CD14-positive monocyte (primary cell): ENCODE measurements at regions not wholly inside any gene's neighbourhood (a gene's known extent, or its start where the extent isn't known, plus 50 kb on each side); places are given as distances from the start of the nearest gene placed in this dataset.

Experiments used
- DNase-seq, 3 donors: peaks; one replicate each; pipeline ENCODE4 v3.0.0-alpha.2; 2011 to 2022
- H2AFZ ChIP-seq: 2 replicates; pipeline ENCODE4 v1.6.0; 2012; ENCODE audit warnings: mild to moderate bottlenecking, low read depth, low read length, inconsistent platforms; ENCODE audit not compliant: insufficient read depth, poor library complexity, severe bottlenecking
- H3K27ac ChIP-seq, 2 donors: 1 replicate in 1 of 2; 2 replicates in 1 of 2; pipeline ENCODE4 v1.5.1; 2012 to 2013; ENCODE audit warnings: low read length in 2 of 2, control low read depth in 1 of 2, inconsistent platforms in 1 of 2, low read depth in 1 of 2, mild to moderate bottlenecking in 1 of 2
- H3K27me3 ChIP-seq, 2 donors: one replicate each; pipeline versions ENCODE4 v1.6.0 to v1.6.1; 2011 to 2013; ENCODE audit warnings: low read length in 2 of 2; ENCODE audit not compliant: control insufficient read depth in 2 of 2, insufficient read depth in 2 of 2
- H3K36me3 ChIP-seq, 2 donors: replicated peaks in 1 of 2; 1 replicate in 1 of 2; 2 replicates in 1 of 2; pipeline versions ENCODE4 v1.5.1 to v1.6.1; 2012 to 2013; ENCODE audit warnings: low read length in 2 of 2, control low read depth in 1 of 2, inconsistent platforms in 1 of 2, mild to moderate bottlenecking in 1 of 2; ENCODE audit not compliant: insufficient read depth in 2 of 2, control insufficient read depth in 1 of 2
- H3K4me1 ChIP-seq, 2 donors: 1 replicate in 1 of 2; 2 replicates in 1 of 2; pipeline versions ENCODE4 v1.5.1 to v1.6.1; 2012 to 2013; ENCODE audit warnings: low read length in 2 of 2, control low read depth in 1 of 2, inconsistent platforms in 1 of 2, mild to moderate bottlenecking in 1 of 2, moderate library complexity in 1 of 2; ENCODE audit not compliant: insufficient read depth in 2 of 2, control insufficient read depth in 1 of 2
- H3K4me2 ChIP-seq: replicated peaks from 2 replicates; pipeline ENCODE3; 2012; ENCODE audit warnings: low read length, moderate library complexity, mild to moderate bottlenecking; ENCODE audit not compliant: poor library complexity, severe bottlenecking; ENCODE audit errors: extremely low read depth
- H3K4me3 ChIP-seq, 3 experiments: fragments of 200-600 bp in 1 of 3; sonication (generic) in 1 of 3; replicated peaks in 1 of 3; 1 replicate in 2 of 3; 2 replicates in 1 of 3; pipeline ENCODE4 v1.5.1; 2011 to 2013; ENCODE audit warnings: low read length in 3 of 3, mild to moderate bottlenecking in 3 of 3, control low read depth in 2 of 3, low read depth in 2 of 3, inconsistent platforms in 1 of 3, moderate library complexity in 1 of 3
- H3K79me2 ChIP-seq: 2 replicates; pipeline ENCODE4 v1.6.0; 2012; ENCODE audit warnings: mild to moderate bottlenecking, control low read depth, inconsistent platforms, low read length, moderate library complexity; ENCODE audit not compliant: insufficient read depth
- H3K9ac ChIP-seq: 2 replicates; pipeline ENCODE4 v1.6.0; 2017; ENCODE audit warnings: low read length, mild to moderate bottlenecking; ENCODE audit not compliant: insufficient read depth, poor library complexity, severe bottlenecking
- H3K9me3 ChIP-seq, 2 donors: replicated peaks in 1 of 2; 1 replicate in 1 of 2; 2 replicates in 1 of 2; pipeline versions ENCODE4 v1.5.1 to v1.6.1; 2012 to 2013; ENCODE audit warnings: low read length in 2 of 2, control low read depth in 1 of 2; ENCODE audit not compliant: control insufficient read depth in 1 of 2, insufficient read depth in 1 of 2
- H4K20me1 ChIP-seq: 2 replicates; pipeline ENCODE4 v1.6.0; 2012; ENCODE audit warnings: mild to moderate bottlenecking, low read length, control low read depth, moderate library complexity; ENCODE audit not compliant: insufficient read depth
- H3K27ac Mint-ChIP-seq, 7 donors: one replicate each; pipeline ENCODE4 v1.8.0; 2020; ENCODE audit warnings: mild to moderate bottlenecking in 7 of 7, mixed read lengths in 7 of 7, moderate library complexity in 6 of 7, inconsistent platforms in 2 of 7
- H3K27me3 Mint-ChIP-seq, 3 donors: one replicate each; pipeline ENCODE4 v1.8.0; 2021 to 2022; ENCODE audit warnings: low read depth in 3 of 3, mild to moderate bottlenecking in 3 of 3, mixed read lengths in 3 of 3, moderate library complexity in 3 of 3, inconsistent platforms in 1 of 3
- H3K36me3 Mint-ChIP-seq, 2 donors: one replicate each; pipeline ENCODE4 v1.8.0; 2020; ENCODE audit warnings: mixed read lengths in 2 of 2, inconsistent platforms in 1 of 2, mild to moderate bottlenecking in 1 of 2
- H3K4me1 Mint-ChIP-seq: one replicate; pipeline ENCODE4 v1.8.0; 2020; ENCODE audit warnings: mild to moderate bottlenecking, mixed read lengths
- H3K4me3 Mint-ChIP-seq, 2 donors: one replicate each; pipeline ENCODE4 v1.8.0; 2020; ENCODE audit warnings: mild to moderate bottlenecking in 2 of 2, mixed read lengths in 2 of 2, moderate library complexity in 1 of 2
- H3K9me3 Mint-ChIP-seq, 7 donors: one replicate each; pipeline ENCODE4 v1.8.0; 2020 to 2022; ENCODE audit warnings: mixed read lengths in 7 of 7, mild to moderate bottlenecking in 6 of 7, moderate library complexity in 6 of 7, inconsistent platforms in 2 of 7
- CTCF ChIP-seq: fragments of 200-600 bp; IDR thresholded peaks from one replicate; pipeline ENCODE4 v1.8.0; 2022; ENCODE audit warnings: antibody characterized with exemption, mild to moderate bottlenecking
- WGBS: methylation state at CpG from one replicate; pipeline ENCODE4 v1.1.5; 2013; ENCODE audit warnings: missing lambda C conversion rate; ENCODE audit not compliant: insufficient coverage; 5-methylcytosine and 5-hydroxymethylcytosine counted together
- intact Hi-C, 2 donors: fragments of 100-400 bp; cut with micrococcal nuclease; formaldehyde crosslinking; loops; one replicate each; pipeline versions ENCODE4 v1.15.0 to v1.15.1; 2023

- Histone ChIP-seq H3K4me3 (no peak overlapping the region), H3K79me2 (no peaks in the 10 kb centered on the region), H3K36me3 (no peaks in the 10 kb centered on the region), H3K27ac (no peak overlapping the region), H3K9me3 (no peaks in the 10 kb centered on the region), H4K20me1 (no peaks in the 10 kb centered on the region), H3K27me3 (no peaks in the 10 kb centered on the region), H3K4me2 (no peak overlapping the region), H2AFZ (no peak overlapping the region), H3K9ac (no peak overlapping the region), H3K4me1 (no peaks in the 10 kb centered on the region)
- intact Hi-C loops: no loop called here
- Mint-ChIP-seq H3K27ac (no peak overlapping the region), H3K27me3 (peaks cover 0 to 2% (median 0%) of the 10 kb centered on the region in 3 donors), H3K9me3 (peaks cover 0 to 4% (median 0%) of the 10 kb centered on the region in 7 donors), H3K36me3 (no peaks in the 10 kb centered on the region), H3K4me3 (no peak overlapping the region), H3K4me1 (no peaks in the 10 kb centered on the region)
- no peak for TF ChIP-seq CTCF
- no peak for DNase-seq
These were observed 63.5 kb upstream of the GLS start for GRCh38 chr2:190817082-190817481.

- Mint-ChIP-seq H3K4me1 (no peaks in the 10 kb centered on the region), H3K4me3 (no peak overlapping the region), H3K27me3 (peaks cover 0 to 5% (median 2%) of the 10 kb centered on the region in 3 donors), H3K27ac (no peak overlapping the region), H3K9me3 (peaks cover 0 to 8% (median 3%) of the 10 kb centered on the region in 7 donors), H3K36me3 (no peaks in the 10 kb centered on the region)
- DNase-seq: no peak
- no peaks in the 10 kb centered on the region for H3K27me3 ChIP-seq
- no peak overlapping the region for H3K4me2 ChIP-seq
- intact Hi-C loops: no loop called here
- H3K36me3 ChIP-seq: no peaks in the 10 kb centered on the region
- no peaks in the 10 kb centered on the region for H3K9me3 ChIP-seq
- H3K9ac ChIP-seq: no peak overlapping the region
- TF ChIP-seq CTCF: no peak
- no peak overlapping the region for H2AFZ ChIP-seq
- no CpG with 5 or more reads among the region's 3 CpGs for WGBS
- H4K20me1 ChIP-seq: no peaks in the 10 kb centered on the region
- H3K4me3 ChIP-seq: no peak overlapping the region
- H3K4me1 ChIP-seq: no peaks in the 10 kb centered on the region
- no peak overlapping the region for H3K27ac ChIP-seq
- H3K79me2 ChIP-seq: no peaks in the 10 kb centered on the region
These were observed 60.8 kb upstream of the GLS start for GRCh38 chr2:190819840-190820301.
